K562 (cell line): ENCODE measurements at regions not wholly inside any gene's neighbourhood (a gene's known extent, or its start where the extent isn't known, plus 50 kb on each side); places are given as distances from the start of the nearest gene placed in this dataset.

Experiments
- ATAC-seq: fragments of 200-7000 bp; cut with Tn5 transposase; 3 replicates; pipeline ENCODE4 v1.9.1; 2020; ENCODE audit warnings: moderate library complexity
- BruUV-seq: library from RNA; stranded (reverse); fragments of 400-500 nt; replicated peaks from 2 replicates; lab custom pipeline; 2021; lab: Mats Ljungman, UMichigan
- CTCF ChIA-PET: fragments of 300-600 bp; formaldehyde crosslinking; extraction: SDS; loops from one replicate; lab custom pipeline; 2021; ENCODE audit warnings: low intra/inter-chr PET ratio; lab: Yijun Ruan, JAX
- POLR2A ChIA-PET: fragments of 300-600, 350-650 bp; sonication (Branson Sonifier 250); formaldehyde crosslinking; extraction: SDS; loops from one replicate; lab custom pipeline; 2021; ENCODE audit warnings: antibody characterized with exemption, inconsistent platforms; lab: Yijun Ruan, JAX
- DNase-seq, 4 experiments: peaks; one replicate each; pipeline versions ENCODE4 v3.0.0 to v3.0.0-alpha.2; 2011 to 2018; ENCODE audit warnings: low spot score in 3 of 4, mixed read lengths in 3 of 4; ENCODE audit errors: extremely low read depth in 1 of 4
- FAIRE-seq: peaks from 2 replicates; lab custom pipeline; 2011; peaks lifted over from hg19 to GRCh38; lab: Jason Lieb, UNC
- H2AFZ ChIP-seq: 2 replicates; pipeline ENCODE4 v1.6.0; 2011; ENCODE audit warnings: low read depth, low read length, control low read depth, inconsistent platforms
- H3K27ac ChIP-seq: fragments of 200-600 bp; 3 replicates; pipeline ENCODE4 v1.8.0; 2011; ENCODE audit warnings: low read depth, mild to moderate bottlenecking, control low read depth, inconsistent platforms, low read length, moderate library complexity, mixed read lengths; ENCODE audit errors: extremely low read depth
- H3K27me3 ChIP-seq, 2 experiments: fragments of 300-600 bp in 1 of 2; 2 replicates in 1 of 2; 3 replicates in 1 of 2; pipeline versions ENCODE4 v1.6.0 to v1.8.0; 2011; ENCODE audit warnings: inconsistent platforms in 2 of 2, low read length in 2 of 2, mild to moderate bottlenecking in 1 of 2, mixed read lengths in 1 of 2, moderate library complexity in 1 of 2; ENCODE audit not compliant: control insufficient read depth in 2 of 2, insufficient read depth in 2 of 2
- H3K36me3 ChIP-seq: fragments of 300-600 bp; 3 replicates; pipeline ENCODE4 v1.8.0; 2011; ENCODE audit warnings: mild to moderate bottlenecking, low read length, inconsistent platforms; ENCODE audit not compliant: control insufficient read depth, insufficient read depth
- H3K4me1 ChIP-seq, 2 experiments: fragments of 200-600 bp in 1 of 2; replicated peaks in 1 of 2; 2 replicates in 1 of 2; 3 replicates in 1 of 2; pipeline versions ENCODE4 v1.5.1 to v1.8.0; 2011; ENCODE audit warnings: inconsistent platforms in 2 of 2, low read length in 2 of 2, mild to moderate bottlenecking in 1 of 2, mixed read lengths in 1 of 2, moderate library complexity in 1 of 2; ENCODE audit not compliant: control insufficient read depth in 2 of 2, insufficient read depth in 2 of 2
- H3K4me2 ChIP-seq: 2 replicates; pipeline ENCODE4 v1.6.1; 2011; ENCODE audit warnings: low read length, control low read depth, inconsistent platforms, mixed read lengths; ENCODE audit not compliant: insufficient read depth
- H3K4me3 ChIP-seq: fragments of 200-600 bp; sonication (generic), shearing (Covaris generic); 2 replicates; pipeline ENCODE4 v1.5.1; 2016; ENCODE audit warnings: control low read depth, inconsistent platforms
- H3K79me2 ChIP-seq: fragments of 200-600 bp; 3 replicates; pipeline ENCODE4 v1.8.0; 2011; ENCODE audit warnings: low read length, inconsistent platforms; ENCODE audit not compliant: control insufficient read depth, insufficient read depth
- H3K9ac ChIP-seq, 2 experiments: 2 replicates each; pipeline versions ENCODE4 v1.6.0 to v1.6.1; 2011; ENCODE audit warnings: low read depth in 2 of 2, low read length in 2 of 2, control low read depth in 1 of 2, inconsistent platforms in 1 of 2, mild to moderate bottlenecking in 1 of 2, mixed read lengths in 1 of 2; ENCODE audit not compliant: insufficient read depth in 1 of 2
- H3K9me1 ChIP-seq: one replicate; pipeline ENCODE4 v1.6.0; 2011; ENCODE audit warnings: inconsistent platforms, mild to moderate bottlenecking, low read length, moderate library complexity; ENCODE audit not compliant: control insufficient read depth, insufficient read depth
- H3K9me3 ChIP-seq: replicated peaks from 2 replicates; pipeline ENCODE4 v1.5.1; 2011; ENCODE audit warnings: low read depth, low read length, inconsistent platforms; ENCODE audit not compliant: control insufficient read depth, insufficient read depth
- H4K20me1 ChIP-seq: replicated peaks from 2 replicates; pipeline ENCODE4 v1.6.1; 2011; ENCODE audit warnings: low read length, inconsistent platforms, mixed read lengths; ENCODE audit not compliant: control insufficient read depth, insufficient read depth
- CC2D1A ChIP-seq: fragments of 450-650 bp; IDR thresholded peaks from 2 replicates; pipeline ENCODE4 v1.6.1; 2017; ENCODE audit warnings: mild to moderate bottlenecking
- EHMT2 ChIP-seq: fragments of 450-650 bp; IDR thresholded peaks from 2 replicates; pipeline ENCODE4 v1.6.1; 2018; ENCODE audit warnings: antibody characterized with exemption
- ELF4 ChIP-seq: fragments of 450-650 bp; formaldehyde crosslinking; IDR thresholded peaks from 2 replicates; pipeline ENCODE4 v1.4.0; 2022; ENCODE audit warnings: missing genetic modification characterization
- FIP1L1 ChIP-seq: fragments of 200-400 bp; formaldehyde crosslinking; IDR thresholded peaks from 2 replicates; pipeline ENCODE4 v1.6.1; 2018; ENCODE audit warnings: mild to moderate bottlenecking, low read depth, low read length; ENCODE audit not compliant: poor library complexity, severe bottlenecking
- GTF2F1 ChIP-seq: IDR thresholded peaks from 2 replicates; pipeline ENCODE4 v1.6.1; 2011; ENCODE audit warnings: low read depth, low read length, improper control_type of control experiment
- IRF2 ChIP-seq: sonication (generic); formaldehyde crosslinking; IDR thresholded peaks from 2 replicates; pipeline ENCODE4 v1.8.1; 2022; ENCODE audit warnings: mild to moderate bottlenecking, missing genetic modification reagents
- KLF13 ChIP-seq: fragments of 450-650 bp; IDR thresholded peaks from 2 replicates; pipeline ENCODE4 v1.6.1; 2016; ENCODE audit warnings: missing genetic modification characterization, low read depth, mild to moderate bottlenecking, missing compliant biosample characterization, moderate library complexity, borderline replicate concordance
- MAFG ChIP-seq: fragments of 450-650 bp; conservative IDR thresholded peaks from 2 replicates; pipeline ENCODE4 v1.6.1; 2016; ENCODE audit warnings: missing genetic modification characterization, missing compliant biosample characterization
- MBD1 ChIP-seq: fragments of 250-450 bp; sonication (Bioruptor Pico); IDR thresholded peaks from 2 replicates; pipeline ENCODE4 v1.8.0; 2022; ENCODE audit warnings: inconsistent platforms
- MCM3 ChIP-seq: fragments of 450-650 bp; IDR thresholded peaks from 2 replicates; pipeline ENCODE4 v1.6.1; 2016
- POLR3A ChIP-seq: IDR thresholded peaks from 2 replicates; pipeline ENCODE4 v1.6.1; 2011; ENCODE audit warnings: borderline replicate concordance, mild to moderate bottlenecking, moderate library complexity; ENCODE audit not compliant: insufficient read length, insufficient read depth; ENCODE audit errors: extremely low read depth
- SNAPC5 ChIP-seq: fragments of 250-450 bp; sonication (Bioruptor Pico); IDR thresholded peaks from 2 replicates; pipeline ENCODE4 v1.8.0; 2021; ENCODE audit warnings: moderate library complexity, mild to moderate bottlenecking, inconsistent platforms
- SRSF3 ChIP-seq: fragments of 200-400 bp; formaldehyde crosslinking; IDR thresholded peaks from 2 replicates; pipeline ENCODE4 v1.6.1; 2016; ENCODE audit warnings: mild to moderate bottlenecking, low read length, moderate library complexity; ENCODE audit not compliant: insufficient read depth
- ZKSCAN1 ChIP-seq: fragments of 150-350 bp; IDR thresholded peaks from 2 replicates; pipeline ENCODE4 v1.6.1; 2016; ENCODE audit warnings: low read depth, low read length
- ZNF280B ChIP-seq: fragments of 250-450 bp; sonication (Bioruptor Pico); IDR thresholded peaks from 2 replicates; pipeline ENCODE4 v1.5.1; 2021; ENCODE audit warnings: mild to moderate bottlenecking
- ZNF644 ChIP-seq: fragments of 200-800 bp; sonication (Bioruptor generic); IDR thresholded peaks from 2 replicates; pipeline ENCODE4 v1.6.1; 2016; ENCODE audit warnings: low read depth, missing genetic modification characterization, missing compliant biosample characterization
- ZZZ3 ChIP-seq: fragments of 450-650 bp; IDR thresholded peaks from 2 replicates; pipeline ENCODE4 v1.6.1; 2016; ENCODE audit warnings: antibody characterized with exemption, mild to moderate bottlenecking, moderate library complexity
- WGBS: fragments of 100-300 bp; shearing (Covaris generic); methylation state at CpG from one replicate; pipeline ENCODE4 v1.1.6; 2016; ENCODE audit warnings: low coverage, mixed read lengths; ENCODE audit not compliant: insufficient coverage; ENCODE audit errors: missing lambda C conversion rate; 5-methylcytosine and 5-hydroxymethylcytosine counted together
- in situ Hi-C: fragments of 300-500 bp; cut with MboI; formaldehyde crosslinking; loops from 4 replicates; pipeline ENCODE4 v1.15.0; 2018; ENCODE audit warnings: inconsistent platforms, mixed read lengths
- intact Hi-C: fragments of 100-400 bp; cut with micrococcal nuclease; formaldehyde crosslinking; loops from 2 replicates; pipeline ENCODE4 v1.14.2; 2022
- TF ChIP-seq, protein P1 (sequence below): IDR thresholded peaks from 2 replicates; pipeline ENCODE4 v1.6.1; 2014; ENCODE audit warnings: antibody characterized with exemption
- TF ChIP-seq, protein P2 (sequence below): fragments of 450-650 bp; conservative IDR thresholded peaks from 2 replicates; pipeline ENCODE4 v1.6.1; 2016; ENCODE audit warnings: missing genetic modification characterization, low read depth, mild to moderate bottlenecking, missing compliant biosample characterization, moderate library complexity

- Histone ChIP-seq H3K9me3 (no peaks in the 10 kb centered on the region), H3K4me3 (no peak overlapping the region), H2AFZ (no peak overlapping the region), H3K27me3 (no peaks in the 10 kb centered on the region), H3K27ac (no peak overlapping the region), H3K4me2 (no peak overlapping the region), H3K36me3 (no peaks in the 10 kb centered on the region), H4K20me1 (no peaks in the 10 kb centered on the region), H3K4me1 (no peaks in the 10 kb centered on the region), H3K9ac (no peak overlapping the region), H3K9me1 (no peaks in the 10 kb centered on the region), H3K79me2 (no peaks in the 10 kb centered on the region)
- BruUV-seq = no TSS peak
- intact Hi-C loops (no loop called here), in situ Hi-C loops (no loop called here)
- FAIRE-seq (no peak), ATAC-seq (no peak), DNase-seq (no peak)
- TF ChIP-seq IRF2 (CRISPR knock-in tag) = no peak
- TF ChIP-seq ZKSCAN1 = no peak
- no peak for TF ChIP-seq SRSF3
- no peak for TF ChIP-seq MCM3
- TF ChIP-seq KLF13 = no peak
- no peak for TF ChIP-seq ZNF280B (CRISPR knock-in tag)
- TF ChIP-seq CC2D1A = no peak
- no peak for TF ChIP-seq SNAPC5 (CRISPR knock-in tag)
- no peak for TF ChIP-seq EHMT2
- no peak for TF ChIP-seq GTF2F1
- no peak for TF ChIP-seq ELF4 (CRISPR knock-in tag)
- TF ChIP-seq ZNF644 (tag) = no peak
- TF ChIP-seq, protein P1, sequence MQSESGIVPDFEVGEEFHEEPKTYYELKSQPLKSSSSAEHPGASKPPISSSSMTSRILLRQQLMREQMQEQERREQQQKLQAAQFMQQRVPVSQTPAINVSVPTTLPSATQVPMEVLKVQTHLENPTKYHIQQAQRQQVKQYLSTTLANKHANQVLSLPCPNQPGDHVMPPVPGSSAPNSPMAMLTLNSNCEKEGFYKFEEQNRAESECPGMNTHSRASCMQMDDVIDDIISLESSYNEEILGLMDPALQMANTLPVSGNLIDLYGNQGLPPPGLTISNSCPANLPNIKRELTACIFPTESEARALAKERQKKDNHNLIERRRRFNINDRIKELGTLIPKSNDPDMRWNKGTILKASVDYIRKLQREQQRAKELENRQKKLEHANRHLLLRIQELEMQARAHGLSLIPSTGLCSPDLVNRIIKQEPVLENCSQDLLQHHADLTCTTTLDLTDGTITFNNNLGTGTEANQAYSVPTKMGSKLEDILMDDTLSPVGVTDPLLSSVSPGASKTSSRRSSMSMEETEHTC = no peak
- no peak for TF ChIP-seq MAFG (tag)
- TF ChIP-seq, protein P2, sequence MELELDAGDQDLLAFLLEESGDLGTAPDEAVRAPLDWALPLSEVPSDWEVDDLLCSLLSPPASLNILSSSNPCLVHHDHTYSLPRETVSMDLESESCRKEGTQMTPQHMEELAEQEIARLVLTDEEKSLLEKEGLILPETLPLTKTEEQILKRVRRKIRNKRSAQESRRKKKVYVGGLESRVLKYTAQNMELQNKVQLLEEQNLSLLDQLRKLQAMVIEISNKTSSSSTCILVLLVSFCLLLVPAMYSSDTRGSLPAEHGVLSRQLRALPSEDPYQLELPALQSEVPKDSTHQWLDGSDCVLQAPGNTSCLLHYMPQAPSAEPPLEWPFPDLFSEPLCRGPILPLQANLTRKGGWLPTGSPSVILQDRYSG (tag) = no peak
- no peak for TF ChIP-seq POLR3A
- no peak for TF ChIP-seq FIP1L1
- TF ChIP-seq ZZZ3 = no peak
- no peak for TF ChIP-seq MBD1
- 0% methylated on average over 7 of the region's 8 CpGs for WGBS
- POLR2A ChIA-PET = no interaction called here
- CTCF ChIA-PET = no interaction called here
Observed at GRCh38 chr14:66137081-66137480, 349.1 kb upstream of the CCDC196 start.
